ENCODE measurements at regions not wholly inside any gene's neighbourhood (a gene's known extent, or its start where the extent isn't known, plus 50 kb on each side); places are given as distances from the start of the nearest gene placed in this dataset.

GRCh38 chr12:47382305-47382704, 302.5 kb upstream of the AMIGO2 start:
- 91% methylated on average over 1 of the region's 1 CpG for WGBS
- Histone ChIP-seq H3K27ac (ENCODE audit: low read depth in 1 of 2, low read length in 2 of 2) (no peak overlapping the region), H3K9me3 (ENCODE audit: control insufficient read depth in 4 of 4, low read length in 3 of 4) (no peaks in the 10 kb centered on the region), H3K27me3 (ENCODE audit: control insufficient read depth in 4 of 4, insufficient read depth in 4 of 4, low read length in 3 of 4) (no peaks in the 10 kb centered on the region), H3K4me1 (ENCODE audit: control insufficient read depth in 4 of 4, insufficient read depth in 4 of 4, low read length in 3 of 4) (peaks cover 2 to 18% (median 7%) of the 10 kb centered on the region in 4 donors), H3K36me3 (ENCODE audit: control insufficient read depth in 4 of 4, insufficient read depth in 3 of 4, low read depth in 1 of 4, low read length in 3 of 4) (no peaks in the 10 kb centered on the region), H3K4me3 (ENCODE audit: low read depth in 1 of 3, low read length in 3 of 3) (no peak overlapping the region), H3K9ac (ENCODE audit: low read depth in 1 of 2, low read length in 2 of 2) (no peak overlapping the region)
- TF ChIP-seq RAD21 (IDR thresholded peaks at IDR 0.05), result peak in 1 of 2 donors; percentile 34
- TF ChIP-seq HNF4G (IDR thresholded peaks at IDR 0.05), result no peak
- no peak for TF ChIP-seq ZBTB33 (IDR thresholded peaks at IDR 0.05)
- no peak for DNase-seq (ENCODE audit: low spot score)

DNA sequence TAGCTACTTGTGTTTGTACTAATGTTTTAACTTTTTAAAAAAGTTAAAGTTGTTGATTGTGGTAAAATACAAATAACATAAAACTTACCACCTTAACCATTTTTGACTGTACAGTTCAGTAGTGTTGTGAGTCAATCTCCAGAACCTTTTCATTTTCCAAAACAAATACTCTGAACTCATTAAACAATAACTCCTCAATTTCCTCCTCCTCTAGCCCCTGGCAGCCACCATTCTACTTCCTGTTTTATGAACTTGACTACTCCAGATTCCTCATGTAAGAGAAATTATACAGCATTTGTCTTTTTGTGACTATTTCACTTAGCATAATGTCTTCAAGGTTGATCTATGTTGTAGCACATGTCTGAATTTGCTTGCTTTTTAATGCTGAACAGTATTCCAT, 299.1 kb upstream of the AMIGO2 start:
- no peak for TF ChIP-seq ATF3 (IDR thresholded peaks at IDR 0.05)
- TF ChIP-seq FOXA1 (IDR thresholded peaks at IDR 0.05), result no peak
- no peak for TF ChIP-seq YY1 (IDR thresholded peaks at IDR 0.05)
- TF ChIP-seq GABPA (IDR thresholded peaks at IDR 0.05 in 1 of 2, conservative IDR thresholded peaks at IDR 0.05 in 1 of 2), result no peak
- TF ChIP-seq SP1 (IDR thresholded peaks at IDR 0.05), result no peak
- no peak for TF ChIP-seq ZBTB33 (IDR thresholded peaks at IDR 0.05)
- no peak for TF ChIP-seq HNF4A (conservative IDR thresholded peaks at IDR 0.05)
- TF ChIP-seq HNF4G (IDR thresholded peaks at IDR 0.05), result no peak
- no peak for TF ChIP-seq RXRA (IDR thresholded peaks at IDR 0.05)
- no peak for TF ChIP-seq TAF1 (conservative IDR thresholded peaks at IDR 0.05)
- TF ChIP-seq FOXA2 (IDR thresholded peaks at IDR 0.05), result no peak
- TF ChIP-seq RAD21 (IDR thresholded peaks at IDR 0.05), result no peak
- no peak for TF ChIP-seq JUND (IDR thresholded peaks at IDR 0.05)
- no peak for TF ChIP-seq REST (IDR thresholded peaks at IDR 0.05)
- TF ChIP-seq, protein P1, sequence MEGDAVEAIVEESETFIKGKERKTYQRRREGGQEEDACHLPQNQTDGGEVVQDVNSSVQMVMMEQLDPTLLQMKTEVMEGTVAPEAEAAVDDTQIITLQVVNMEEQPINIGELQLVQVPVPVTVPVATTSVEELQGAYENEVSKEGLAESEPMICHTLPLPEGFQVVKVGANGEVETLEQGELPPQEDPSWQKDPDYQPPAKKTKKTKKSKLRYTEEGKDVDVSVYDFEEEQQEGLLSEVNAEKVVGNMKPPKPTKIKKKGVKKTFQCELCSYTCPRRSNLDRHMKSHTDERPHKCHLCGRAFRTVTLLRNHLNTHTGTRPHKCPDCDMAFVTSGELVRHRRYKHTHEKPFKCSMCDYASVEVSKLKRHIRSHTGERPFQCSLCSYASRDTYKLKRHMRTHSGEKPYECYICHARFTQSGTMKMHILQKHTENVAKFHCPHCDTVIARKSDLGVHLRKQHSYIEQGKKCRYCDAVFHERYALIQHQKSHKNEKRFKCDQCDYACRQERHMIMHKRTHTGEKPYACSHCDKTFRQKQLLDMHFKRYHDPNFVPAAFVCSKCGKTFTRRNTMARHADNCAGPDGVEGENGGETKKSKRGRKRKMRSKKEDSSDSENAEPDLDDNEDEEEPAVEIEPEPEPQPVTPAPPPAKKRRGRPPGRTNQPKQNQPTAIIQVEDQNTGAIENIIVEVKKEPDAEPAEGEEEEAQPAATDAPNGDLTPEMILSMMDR (IDR thresholded peaks at IDR 0.05; ENCODE audit: low read depth, low read length, missing input control), result no peak
- TF ChIP-seq, protein P2, sequence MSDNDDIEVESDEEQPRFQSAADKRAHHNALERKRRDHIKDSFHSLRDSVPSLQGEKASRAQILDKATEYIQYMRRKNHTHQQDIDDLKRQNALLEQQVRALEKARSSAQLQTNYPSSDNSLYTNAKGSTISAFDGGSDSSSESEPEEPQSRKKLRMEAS (IDR thresholded peaks at IDR 0.05), result no peak
- no peak for TF ChIP-seq NR2F2 (IDR thresholded peaks at IDR 0.05)
- peak overlapping the region; percentile 94 to 100 for H3K27ac ChIP-seq (ENCODE audit: low read depth in 1 of 2, low read length in 2 of 2)
- no peaks in the 10 kb centered on the region for H3K27me3 ChIP-seq (ENCODE audit: control insufficient read depth in 4 of 4, insufficient read depth in 4 of 4, low read length in 3 of 4)
- no peaks in the 10 kb centered on the region for H3K9me3 ChIP-seq (ENCODE audit: control insufficient read depth in 4 of 4, low read length in 3 of 4)
- H3K9ac ChIP-seq (ENCODE audit: low read depth in 1 of 2, low read length in 2 of 2), result no peak overlapping the region
- H3K36me3 ChIP-seq (ENCODE audit: control insufficient read depth in 4 of 4, insufficient read depth in 3 of 4, low read depth in 1 of 4, low read length in 3 of 4), result no peaks in the 10 kb centered on the region
- H3K4me1 ChIP-seq (ENCODE audit: control insufficient read depth in 4 of 4, insufficient read depth in 4 of 4, low read length in 3 of 4), result peaks cover 2 to 23% (median 7%) of the 10 kb centered on the region in 4 donors
- no peak for DNase-seq (ENCODE audit: low spot score)
- H3K4me3 ChIP-seq (ENCODE audit: low read depth in 1 of 3, low read length in 3 of 3), result no peak overlapping the region
